GM23248 (cell line): ENCODE measurements at regions not wholly inside any gene's neighbourhood (a gene's known extent, or its start where the extent isn't known, plus 50 kb on each side); places are given as distances from the start of the nearest gene placed in this dataset.

ENCODE experiments used
- EZH2 ChIP-seq: fragments of 200-600 bp; sonication (generic); IDR thresholded peaks from 2 replicates; pipeline ENCODE4 v1.6.1; 2018; ENCODE audit warnings: antibody characterized with exemption, mild to moderate bottlenecking; ENCODE audit not compliant: insufficient read depth, poor library complexity, severe bottlenecking
- EZH2phosphoT487 ChIP-seq: fragments of 200-600 bp; sonication (generic); IDR thresholded peaks from 2 replicates; pipeline ENCODE4 v1.6.1; 2018; ENCODE audit warnings: antibody characterized with exemption, moderate library complexity, mild to moderate bottlenecking, low read depth; ENCODE audit not compliant: insufficient read depth

DNA sequence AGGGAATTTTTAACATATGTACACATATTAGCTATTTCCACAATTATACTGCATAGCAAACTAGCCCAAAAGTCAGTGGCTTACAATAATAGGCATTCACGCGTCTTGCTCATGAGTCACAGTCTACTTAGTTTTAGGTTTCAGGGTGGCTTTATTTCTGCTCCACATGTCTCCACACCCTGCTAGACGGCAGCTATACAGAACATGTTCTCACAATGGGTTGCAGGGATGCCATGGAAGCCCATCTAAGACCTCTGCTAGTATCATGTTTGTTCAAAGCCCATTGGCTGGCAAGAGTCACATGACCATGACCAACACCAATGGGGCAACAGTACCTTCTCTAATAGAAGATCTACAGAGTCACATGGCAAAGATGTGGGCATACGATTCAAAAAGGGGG is 96.3 kb upstream of the NEBL start:
- no peak for TF ChIP-seq EZH2phosphoT487
- no peak for TF ChIP-seq EZH2
